K562 (cell line): ENCODE measurements at regions not wholly inside any gene's neighbourhood (a gene's known extent, or its start where the extent isn't known, plus 50 kb on each side); places are given as distances from the start of the nearest gene placed in this dataset.

Experiments
- ATAC-seq: fragments of 200-7000 bp; cut with Tn5 transposase; 3 replicates; pipeline ENCODE4 v1.9.1; 2020; ENCODE audit warnings: moderate library complexity
- BruUV-seq: library from RNA; stranded (reverse); fragments of 400-500 nt; replicated peaks from 2 replicates; lab custom pipeline; 2021; lab: Mats Ljungman, UMichigan
- CTCF ChIA-PET: fragments of 300-600 bp; formaldehyde crosslinking; extraction: SDS; loops from one replicate; lab custom pipeline; 2021; ENCODE audit warnings: low intra/inter-chr PET ratio; lab: Yijun Ruan, JAX
- POLR2A ChIA-PET: fragments of 300-600, 350-650 bp; sonication (Branson Sonifier 250); formaldehyde crosslinking; extraction: SDS; loops from one replicate; lab custom pipeline; 2021; ENCODE audit warnings: antibody characterized with exemption, inconsistent platforms; lab: Yijun Ruan, JAX
- DNase-seq, 4 experiments: peaks; one replicate each; pipeline versions ENCODE4 v3.0.0 to v3.0.0-alpha.2; 2011 to 2018; ENCODE audit warnings: low spot score in 3 of 4, mixed read lengths in 3 of 4; ENCODE audit errors: extremely low read depth in 1 of 4
- FAIRE-seq: peaks from 2 replicates; lab custom pipeline; 2011; peaks lifted over from hg19 to GRCh38; lab: Jason Lieb, UNC
- H2AFZ ChIP-seq: 2 replicates; pipeline ENCODE4 v1.6.0; 2011; ENCODE audit warnings: low read depth, low read length, control low read depth, inconsistent platforms
- H3K27ac ChIP-seq: fragments of 200-600 bp; 3 replicates; pipeline ENCODE4 v1.8.0; 2011; ENCODE audit warnings: low read depth, mild to moderate bottlenecking, control low read depth, inconsistent platforms, low read length, moderate library complexity, mixed read lengths; ENCODE audit errors: extremely low read depth
- H3K27me3 ChIP-seq, 2 experiments: fragments of 300-600 bp in 1 of 2; 2 replicates in 1 of 2; 3 replicates in 1 of 2; pipeline versions ENCODE4 v1.6.0 to v1.8.0; 2011; ENCODE audit warnings: inconsistent platforms in 2 of 2, low read length in 2 of 2, mild to moderate bottlenecking in 1 of 2, mixed read lengths in 1 of 2, moderate library complexity in 1 of 2; ENCODE audit not compliant: control insufficient read depth in 2 of 2, insufficient read depth in 2 of 2
- H3K36me3 ChIP-seq: fragments of 300-600 bp; 3 replicates; pipeline ENCODE4 v1.8.0; 2011; ENCODE audit warnings: mild to moderate bottlenecking, low read length, inconsistent platforms; ENCODE audit not compliant: control insufficient read depth, insufficient read depth
- H3K4me1 ChIP-seq, 2 experiments: fragments of 200-600 bp in 1 of 2; replicated peaks in 1 of 2; 2 replicates in 1 of 2; 3 replicates in 1 of 2; pipeline versions ENCODE4 v1.5.1 to v1.8.0; 2011; ENCODE audit warnings: inconsistent platforms in 2 of 2, low read length in 2 of 2, mild to moderate bottlenecking in 1 of 2, mixed read lengths in 1 of 2, moderate library complexity in 1 of 2; ENCODE audit not compliant: control insufficient read depth in 2 of 2, insufficient read depth in 2 of 2
- H3K4me2 ChIP-seq: 2 replicates; pipeline ENCODE4 v1.6.1; 2011; ENCODE audit warnings: low read length, control low read depth, inconsistent platforms, mixed read lengths; ENCODE audit not compliant: insufficient read depth
- H3K4me3 ChIP-seq: fragments of 200-600 bp; sonication (generic), shearing (Covaris generic); 2 replicates; pipeline ENCODE4 v1.5.1; 2016; ENCODE audit warnings: control low read depth, inconsistent platforms
- H3K79me2 ChIP-seq: fragments of 200-600 bp; 3 replicates; pipeline ENCODE4 v1.8.0; 2011; ENCODE audit warnings: low read length, inconsistent platforms; ENCODE audit not compliant: control insufficient read depth, insufficient read depth
- H3K9ac ChIP-seq, 2 experiments: 2 replicates each; pipeline versions ENCODE4 v1.6.0 to v1.6.1; 2011; ENCODE audit warnings: low read depth in 2 of 2, low read length in 2 of 2, control low read depth in 1 of 2, inconsistent platforms in 1 of 2, mild to moderate bottlenecking in 1 of 2, mixed read lengths in 1 of 2; ENCODE audit not compliant: insufficient read depth in 1 of 2
- H3K9me1 ChIP-seq: one replicate; pipeline ENCODE4 v1.6.0; 2011; ENCODE audit warnings: inconsistent platforms, mild to moderate bottlenecking, low read length, moderate library complexity; ENCODE audit not compliant: control insufficient read depth, insufficient read depth
- H3K9me3 ChIP-seq: replicated peaks from 2 replicates; pipeline ENCODE4 v1.5.1; 2011; ENCODE audit warnings: low read depth, low read length, inconsistent platforms; ENCODE audit not compliant: control insufficient read depth, insufficient read depth
- H4K20me1 ChIP-seq: replicated peaks from 2 replicates; pipeline ENCODE4 v1.6.1; 2011; ENCODE audit warnings: low read length, inconsistent platforms, mixed read lengths; ENCODE audit not compliant: control insufficient read depth, insufficient read depth
- AFF4 ChIP-seq: sonication (generic); formaldehyde crosslinking; IDR thresholded peaks from 2 replicates; pipeline ENCODE4 v1.8.0; 2023; ENCODE audit warnings: mild to moderate bottlenecking, missing genetic modification reagents
- ARID1B ChIP-seq: fragments of 450-650 bp; IDR thresholded peaks from 2 replicates; pipeline ENCODE4 v1.6.1; 2016; ENCODE audit warnings: antibody characterized with exemption, mild to moderate bottlenecking, inconsistent platforms
- GABPB2 ChIP-seq: fragments of 250-450 bp; sonication (Bioruptor Pico); conservative IDR thresholded peaks from 2 replicates; pipeline ENCODE4 v1.5.1; 2021; ENCODE audit warnings: mild to moderate bottlenecking
- GTF3C2 ChIP-seq: IDR thresholded peaks from 3 replicates; pipeline ENCODE4 v1.6.1; 2011; ENCODE audit warnings: borderline replicate concordance, mild to moderate bottlenecking, moderate library complexity; ENCODE audit not compliant: insufficient read length; ENCODE audit errors: extremely low read depth
- MAX ChIP-seq: sonication (generic); formaldehyde crosslinking; IDR thresholded peaks from 2 replicates; pipeline ENCODE4 v1.9.0; 2022; ENCODE audit warnings: mild to moderate bottlenecking, missing genetic modification reagents
- PHF20 ChIP-seq: fragments of 450-650 bp; IDR thresholded peaks from 2 replicates; pipeline ENCODE4 v1.6.1; 2018; ENCODE audit not compliant: partially characterized antibody
- RERE ChIP-seq: sonication (generic); formaldehyde crosslinking; IDR thresholded peaks from 2 replicates; pipeline ENCODE4 v1.8.0; 2023; ENCODE audit warnings: missing genetic modification reagents, mild to moderate bottlenecking, borderline replicate concordance
- SAFB2 ChIP-seq: fragments of 200-400 bp; formaldehyde crosslinking; IDR thresholded peaks from 2 replicates; pipeline ENCODE4 v1.6.1; 2018; ENCODE audit warnings: borderline replicate concordance, low read length, low read depth, moderate library complexity; ENCODE audit not compliant: severe bottlenecking
- ZNF586 ChIP-seq: fragments of 450-650 bp; formaldehyde crosslinking; conservative IDR thresholded peaks from 2 replicates; pipeline ENCODE4 v1.4.0; 2020; ENCODE audit warnings: mild to moderate bottlenecking, moderate library complexity
- WGBS: fragments of 100-300 bp; shearing (Covaris generic); methylation state at CpG from one replicate; pipeline ENCODE4 v1.1.6; 2016; ENCODE audit warnings: low coverage, mixed read lengths; ENCODE audit not compliant: insufficient coverage; ENCODE audit errors: missing lambda C conversion rate; 5-methylcytosine and 5-hydroxymethylcytosine counted together
- in situ Hi-C: fragments of 300-500 bp; cut with MboI; formaldehyde crosslinking; loops from 4 replicates; pipeline ENCODE4 v1.15.0; 2018; ENCODE audit warnings: inconsistent platforms, mixed read lengths
- intact Hi-C: fragments of 100-400 bp; cut with micrococcal nuclease; formaldehyde crosslinking; loops from 2 replicates; pipeline ENCODE4 v1.14.2; 2022

- Histone ChIP-seq H3K4me2 (no peak overlapping the region), H3K27ac (no peak overlapping the region), H3K9ac (no peak overlapping the region), H3K9me1 (no peaks in the 10 kb centered on the region), H3K36me3 (no peaks in the 10 kb centered on the region), H3K79me2 (no peaks in the 10 kb centered on the region), H3K9me3 (no peaks in the 10 kb centered on the region), H3K4me1 (no peaks in the 10 kb centered on the region), H3K4me3 (no peak overlapping the region), H3K27me3 (no peaks in the 10 kb centered on the region), H4K20me1 (no peaks in the 10 kb centered on the region), H2AFZ (no peak overlapping the region)
- DNase-seq, result no peak
- no peak for FAIRE-seq
- CTCF ChIA-PET, result no interaction called here
- 6% methylated on average over 1 of the region's 1 CpG for whole genome bisulfite sequencing
- POLR2A ChIA-PET, result no interaction called here
- no peak for ATAC-seq
- intact Hi-C loops (no loop called here), in situ Hi-C loops (no loop called here)
- BruUV-seq, result no TSS peak
- no peak for TF ChIP-seq ARID1B
- TF ChIP-seq MAX (CRISPR knock-in tag), result no peak
- TF ChIP-seq GTF3C2, result no peak
- TF ChIP-seq SAFB2, result no peak
- no peak for TF ChIP-seq PHF20
- TF ChIP-seq ZNF586 (CRISPR knock-in tag), result no peak
- no peak for TF ChIP-seq RERE
- no peak for TF ChIP-seq GABPB2 (CRISPR knock-in tag)
- no peak for TF ChIP-seq AFF4 (CRISPR knock-in tag)
These were observed 76.0 kb upstream of the POGK start for GRCh38 chr1:166763318-166763717.
